ENCODE measurements at regions not wholly inside any gene's neighbourhood (a gene's known extent, or its start where the extent isn't known, plus 50 kb on each side); places are given as distances from the start of the nearest gene placed in this dataset.

GRCh38 chr5:30287890-30288289 is 905.6 kb upstream of the CDH6 start:
- TF ChIP-seq POLR2AphosphoS5 (IDR thresholded peaks at IDR 0.05) (no peak), CTCF (IDR thresholded peaks at IDR 0.05) (no peak)
